GM12874 (cell line): ENCODE measurements at regions not wholly inside any gene's neighbourhood (a gene's known extent, or its start where the extent isn't known, plus 50 kb on each side); places are given as distances from the start of the nearest gene placed in this dataset.

Experiments used
- TF ChIP-seq, protein P1 (sequence below): IDR thresholded peaks from 2 replicates; pipeline ENCODE4 v1.5.1; 2011; ENCODE audit warnings: low read depth, mild to moderate bottlenecking, control low read depth, low read length, moderate library complexity; ENCODE audit not compliant: insufficient read depth

DNA sequence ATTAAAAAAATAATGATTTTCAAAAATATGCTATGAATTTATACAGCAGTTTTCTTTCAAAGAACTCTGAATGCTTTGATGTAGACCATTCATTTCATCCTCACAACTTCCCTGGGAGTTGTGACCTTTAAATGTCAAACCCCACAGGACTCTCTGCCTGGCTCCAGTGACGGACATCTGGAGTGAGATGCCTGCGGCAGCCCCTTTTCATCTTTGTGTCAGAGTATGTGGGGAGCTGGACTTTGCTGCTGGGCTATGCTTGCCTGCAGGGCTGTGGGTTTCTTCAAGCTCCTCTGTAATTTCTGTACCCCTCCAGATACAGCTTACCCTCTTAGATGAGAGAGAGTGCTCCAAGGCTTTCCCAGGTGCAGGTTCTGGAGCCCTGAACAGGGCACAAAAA is 70.6 kb upstream of the RASGRP1 start:
- TF ChIP-seq, protein P1, sequence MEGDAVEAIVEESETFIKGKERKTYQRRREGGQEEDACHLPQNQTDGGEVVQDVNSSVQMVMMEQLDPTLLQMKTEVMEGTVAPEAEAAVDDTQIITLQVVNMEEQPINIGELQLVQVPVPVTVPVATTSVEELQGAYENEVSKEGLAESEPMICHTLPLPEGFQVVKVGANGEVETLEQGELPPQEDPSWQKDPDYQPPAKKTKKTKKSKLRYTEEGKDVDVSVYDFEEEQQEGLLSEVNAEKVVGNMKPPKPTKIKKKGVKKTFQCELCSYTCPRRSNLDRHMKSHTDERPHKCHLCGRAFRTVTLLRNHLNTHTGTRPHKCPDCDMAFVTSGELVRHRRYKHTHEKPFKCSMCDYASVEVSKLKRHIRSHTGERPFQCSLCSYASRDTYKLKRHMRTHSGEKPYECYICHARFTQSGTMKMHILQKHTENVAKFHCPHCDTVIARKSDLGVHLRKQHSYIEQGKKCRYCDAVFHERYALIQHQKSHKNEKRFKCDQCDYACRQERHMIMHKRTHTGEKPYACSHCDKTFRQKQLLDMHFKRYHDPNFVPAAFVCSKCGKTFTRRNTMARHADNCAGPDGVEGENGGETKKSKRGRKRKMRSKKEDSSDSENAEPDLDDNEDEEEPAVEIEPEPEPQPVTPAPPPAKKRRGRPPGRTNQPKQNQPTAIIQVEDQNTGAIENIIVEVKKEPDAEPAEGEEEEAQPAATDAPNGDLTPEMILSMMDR, result no peak

DNA sequence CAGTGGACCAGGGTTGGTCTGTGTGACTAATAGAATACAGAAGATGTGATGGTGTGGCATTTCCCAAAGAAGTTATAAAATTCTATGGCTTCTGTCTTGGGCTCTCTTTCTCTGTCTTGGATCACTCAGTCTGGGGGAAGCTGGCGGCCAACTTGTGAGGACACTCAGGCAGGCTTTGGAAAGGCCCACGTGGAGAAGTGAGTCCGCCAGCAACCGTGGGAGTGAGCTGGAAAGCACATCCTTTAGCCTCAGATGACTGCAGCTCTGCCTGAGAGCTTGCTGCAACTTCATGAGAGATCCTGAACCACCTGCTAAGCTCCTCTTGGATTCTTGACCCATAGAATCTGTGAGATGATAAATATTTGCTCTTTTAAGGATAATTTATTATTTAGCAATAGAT is 72.0 kb upstream of the RASGRP1 start:
- TF ChIP-seq, protein P1, result no peak

DNA sequence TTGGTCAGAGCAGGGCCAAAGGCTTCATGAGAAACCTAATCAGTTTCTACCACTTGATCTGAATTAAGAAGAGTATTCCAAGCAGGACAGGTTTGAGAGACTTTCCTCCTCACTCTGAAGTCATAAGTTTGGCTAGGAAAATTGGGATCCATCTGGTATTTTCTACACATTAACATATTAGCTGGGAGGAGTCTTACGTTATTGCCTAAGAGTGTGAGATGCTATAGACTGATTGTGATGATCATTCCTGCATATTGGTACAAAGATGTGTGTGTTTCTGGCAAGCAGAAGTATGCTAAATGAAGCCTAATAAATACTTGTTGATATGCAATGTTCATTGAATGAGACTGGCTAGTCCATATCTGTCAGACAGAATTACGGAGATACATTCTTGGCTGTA is 73.5 kb upstream of the RASGRP1 start:
- TF ChIP-seq, protein P1, result no peak

DNA sequence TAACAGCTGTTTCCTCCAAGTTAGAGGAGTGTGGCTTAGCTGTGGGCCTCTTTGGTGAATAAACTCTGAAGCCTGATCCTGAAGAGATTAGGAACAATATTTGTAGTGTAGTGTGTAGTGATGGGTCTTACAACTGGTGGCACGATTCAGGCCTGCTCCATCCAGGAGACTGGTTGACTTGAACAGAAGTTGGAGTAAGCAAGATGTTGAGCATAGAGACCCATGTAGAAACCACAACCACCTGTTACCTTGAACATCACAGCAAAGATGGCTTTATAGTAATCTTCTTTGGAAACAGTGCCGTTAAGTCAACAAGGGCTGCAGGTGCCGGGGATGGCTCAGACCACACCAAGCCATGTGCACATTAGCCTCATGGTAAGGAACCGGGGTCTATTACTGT is 74.2 kb upstream of the RASGRP1 start:
- TF ChIP-seq, protein P1, result no peak

DNA sequence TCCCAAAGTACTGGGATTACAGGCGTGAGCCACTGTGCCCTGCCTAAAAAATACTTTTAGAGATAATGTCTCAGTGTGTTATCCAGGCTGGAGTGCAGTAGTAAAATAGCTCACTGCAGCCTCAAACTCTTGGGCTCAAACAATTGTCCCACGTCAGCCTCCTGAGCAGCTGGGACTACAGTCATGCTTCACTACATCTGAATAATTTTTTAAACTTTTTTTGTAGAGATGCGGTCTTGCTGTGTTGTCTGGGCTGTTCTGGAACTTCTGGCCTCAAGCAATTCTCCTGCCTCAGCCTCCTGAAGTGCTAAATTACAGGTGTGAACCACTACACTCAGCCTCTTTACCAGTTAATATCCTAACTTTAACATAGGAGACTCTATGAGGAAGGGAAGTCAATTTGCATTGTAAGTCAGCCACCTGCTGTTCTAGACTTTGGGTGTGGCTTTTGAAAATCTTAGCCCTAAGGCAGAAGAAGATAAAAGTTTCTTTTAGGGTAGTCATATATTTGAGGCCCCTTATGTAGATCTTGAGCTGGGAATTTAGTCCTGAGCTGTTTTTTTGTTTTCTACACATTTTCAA is 78.2 kb upstream of the RASGRP1 start:
- TF ChIP-seq, protein P1, result no peak

DNA sequence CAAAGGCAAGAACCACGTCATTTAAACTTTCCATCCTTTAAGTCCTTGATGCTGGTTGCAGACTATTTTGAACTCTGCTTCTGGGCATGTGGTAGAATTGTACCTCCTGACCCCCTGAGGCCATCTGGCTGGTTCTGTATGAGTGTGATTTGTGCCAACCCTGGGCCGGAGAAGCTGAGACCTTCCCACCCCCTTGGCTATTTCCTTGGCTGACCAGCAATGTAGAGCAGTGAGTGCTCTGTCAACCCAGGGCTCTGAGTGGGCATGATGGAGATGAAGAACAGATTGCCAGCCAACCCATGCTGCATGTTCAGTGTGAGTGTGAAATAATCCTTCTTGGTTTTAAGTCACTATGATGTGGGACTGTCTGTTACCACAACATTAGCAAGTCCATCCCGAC is 82.1 kb upstream of the RASGRP1 start:
- TF ChIP-seq, protein P1, result no peak

DNA sequence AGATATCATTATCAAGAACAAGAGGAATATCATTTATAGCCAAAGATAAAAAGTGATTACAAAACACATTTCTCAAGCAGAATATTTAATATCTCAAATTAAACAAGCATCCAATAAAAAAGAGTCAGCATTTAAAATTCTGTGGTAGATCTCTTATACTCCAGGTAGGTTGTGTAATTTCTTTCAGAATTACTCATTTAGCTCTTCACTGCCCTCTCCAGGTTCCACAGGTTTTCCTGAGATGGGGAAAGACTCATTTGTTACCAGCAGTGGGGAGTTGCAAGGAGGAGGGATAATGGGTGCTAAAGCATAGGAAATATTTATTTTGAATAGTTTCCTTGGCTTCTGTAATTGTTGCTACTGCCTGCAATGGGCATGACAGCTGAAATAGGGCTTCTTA is 83.1 kb upstream of the RASGRP1 start:
- TF ChIP-seq, protein P1, result no peak
